Endothelial cell of umbilical vein (primary cell): ENCODE measurements at regions not wholly inside any gene's neighbourhood (a gene's known extent, or its start where the extent isn't known, plus 50 kb on each side); places are given as distances from the start of the nearest gene placed in this dataset.
"Not testable (repeated sequence)": the region's sequence is repeated elsewhere in the genome, so short reads cannot be mapped to it uniquely, and the experiment has no call there.

Experiments
- BruUV-seq: library from RNA; stranded (reverse); fragments of 400-500 nt; replicated peaks from 2 replicates; lab custom pipeline; 2021; lab: Mats Ljungman, UMichigan
- CTCF ChIA-PET: fragments of 300-600, 350-600 bp; sonication (Branson Sonifier 250); formaldehyde crosslinking; loops from one replicate; lab custom pipeline; 2021; ENCODE audit warnings: antibody characterized with exemption, inconsistent platforms; lab: Charles Lee
- POLR2A ChIA-PET: fragments of 300-600, 350-600 bp; sonication (Branson Sonifier 250); formaldehyde crosslinking; loops from one replicate; lab custom pipeline; 2021; ENCODE audit warnings: antibody characterized with exemption, inconsistent platforms; lab: Charles Lee
- DNase-seq: peaks from one replicate; pipeline ENCODE4 v3.0.0-alpha.2; 2011; ENCODE audit warnings: low read depth, low spot score
- FAIRE-seq: peaks from 2 replicates; lab custom pipeline; 2011; peaks lifted over from hg19 to GRCh38; lab: Jason Lieb, UNC
- H2AFZ ChIP-seq: 2 replicates; pipeline ENCODE4 v1.6.0; 2012; ENCODE audit warnings: low read depth, low read length, control low read depth, inconsistent platforms
- H3K27ac ChIP-seq: 2 replicates; pipeline ENCODE4 v1.5.1; 2011; ENCODE audit warnings: low read depth, mild to moderate bottlenecking, control low read depth, low read length, moderate library complexity; ENCODE audit not compliant: insufficient read depth
- H3K27me3 ChIP-seq, 2 experiments: 2 replicates each; pipeline versions ENCODE4 v1.6.0 to v1.6.1; 2011; ENCODE audit warnings: low read length in 2 of 2, mixed read lengths in 1 of 2; ENCODE audit not compliant: control insufficient read depth in 2 of 2, insufficient read depth in 2 of 2
- H3K36me3 ChIP-seq, 2 experiments: 2 replicates in 1 of 2; 3 replicates in 1 of 2; pipeline ENCODE4 v1.5.1; 2011; ENCODE audit warnings: low read length in 2 of 2, mild to moderate bottlenecking in 1 of 2, moderate library complexity in 1 of 2; ENCODE audit not compliant: control insufficient read depth in 2 of 2, insufficient read depth in 2 of 2; ENCODE audit errors: extremely low read depth in 1 of 2
- H3K4me1 ChIP-seq: 3 replicates; pipeline ENCODE4 v1.5.1; 2011; ENCODE audit warnings: mild to moderate bottlenecking, low read length; ENCODE audit not compliant: control insufficient read depth, insufficient read depth; ENCODE audit errors: extremely low read depth
- H3K4me2 ChIP-seq: 2 replicates; pipeline ENCODE4 v1.6.1; 2011; ENCODE audit warnings: low read length, control low read depth, mixed read lengths; ENCODE audit not compliant: insufficient read depth
- H3K4me3 ChIP-seq, 3 experiments: fragments of 200-600 bp in 1 of 3; sonication (generic), shearing (Covaris generic) in 1 of 3; replicated peaks in 1 of 3; 2 replicates each; pipeline ENCODE4 v1.5.1; 2011 to 2016; ENCODE audit warnings: control low read depth in 3 of 3, low read length in 3 of 3, mild to moderate bottlenecking in 2 of 3, inconsistent platforms in 1 of 3, low read depth in 1 of 3, moderate library complexity in 1 of 3; ENCODE audit not compliant: insufficient read depth in 1 of 3
- H3K79me2 ChIP-seq: 2 replicates; pipeline ENCODE4 v1.6.0; 2012; ENCODE audit warnings: low read length, inconsistent platforms; ENCODE audit not compliant: control insufficient read depth, insufficient read depth
- H3K9ac ChIP-seq: replicated peaks from 2 replicates; pipeline ENCODE3; 2011; ENCODE audit warnings: low read length, control low read depth; ENCODE audit not compliant: insufficient read depth; ENCODE audit errors: extremely low read depth
- H3K9me1 ChIP-seq: replicated peaks from 3 replicates; pipeline ENCODE4 v1.6.0; 2011; ENCODE audit warnings: mild to moderate bottlenecking, low read length; ENCODE audit not compliant: control insufficient read depth, insufficient read depth; ENCODE audit errors: extremely low read depth
- H3K9me3 ChIP-seq: replicated peaks from 2 replicates; pipeline ENCODE4 v1.5.1; 2012; ENCODE audit warnings: low read length, inconsistent platforms; ENCODE audit not compliant: control insufficient read depth, insufficient read depth
- H4K20me1 ChIP-seq: replicated peaks from 2 replicates; pipeline ENCODE3; 2011; ENCODE audit warnings: mild to moderate bottlenecking, low read length; ENCODE audit not compliant: control insufficient read depth, insufficient read depth; ENCODE audit errors: extremely low read depth
- CTCF ChIP-seq, 2 donors: IDR thresholded peaks; 1 replicate in 1 of 2; 2 replicates in 1 of 2; pipeline ENCODE4 v1.5.1; 2011; ENCODE audit warnings: low read length in 2 of 2, mild to moderate bottlenecking in 2 of 2, moderate library complexity in 2 of 2, control low read depth in 1 of 2, inconsistent platforms in 1 of 2, low read depth in 1 of 2; ENCODE audit not compliant: insufficient read depth in 1 of 2; ENCODE audit errors: extremely low read depth in 1 of 2
- EZH2 ChIP-seq: IDR thresholded peaks from 2 replicates; pipeline ENCODE4 v1.6.1; 2012; ENCODE audit warnings: borderline replicate concordance, low read depth, mild to moderate bottlenecking, moderate library complexity, low read length, inconsistent platforms; ENCODE audit not compliant: severe bottlenecking
- FOS ChIP-seq: IDR thresholded peaks from 2 replicates; pipeline ENCODE4 v1.6.1; 2011; ENCODE audit warnings: mild to moderate bottlenecking, low read length, moderate library complexity, borderline replicate concordance; ENCODE audit not compliant: insufficient read depth
- GATA2 ChIP-seq: IDR thresholded peaks from 2 replicates; pipeline ENCODE4 v1.7.0; 2011; ENCODE audit warnings: low read depth, mild to moderate bottlenecking, moderate library complexity, mixed read lengths, low read length; ENCODE audit not compliant: insufficient read length, insufficient read depth
- JUN ChIP-seq: IDR thresholded peaks from 2 replicates; pipeline ENCODE4 v1.6.1; 2011; ENCODE audit warnings: borderline replicate concordance, low read depth; ENCODE audit not compliant: insufficient read length, insufficient read depth
- MAX ChIP-seq: IDR thresholded peaks from 2 replicates; pipeline ENCODE4 v1.6.1; 2011; ENCODE audit not compliant: insufficient read depth, insufficient read length
- MYC ChIP-seq: IDR thresholded peaks from one replicate; pipeline ENCODE4 v1.6.1; 2011; ENCODE audit warnings: mild to moderate bottlenecking, low read depth, low read length
- POLR2A ChIP-seq: IDR thresholded peaks from 2 replicates; pipeline ENCODE4 v1.6.1; 2012; ENCODE audit warnings: low read depth, mild to moderate bottlenecking, control low read depth, low read length
- POLR2AphosphoS5 ChIP-seq: IDR thresholded peaks from 2 replicates; pipeline ENCODE4 v1.6.1; 2012; ENCODE audit warnings: low read depth, mild to moderate bottlenecking, control low read depth, low read length, moderate library complexity; ENCODE audit not compliant: insufficient read depth
- dilution Hi-C: fragments of 300-500 bp; cut with MboI; formaldehyde crosslinking; loops from one replicate; pipeline ENCODE4 v1.15.0; 2019; ENCODE audit warnings: low sequenced_read_pairs; ENCODE audit not compliant: extremely low pct_ligation_motif_present
- intact Hi-C: fragments of 100-400 bp; cut with micrococcal nuclease; formaldehyde crosslinking; loops from one replicate; pipeline ENCODE4 v1.10.0; 2022

GRCh38 chr15:20142410-20142809, 399.2 kb downstream of the GOLGA6L6 start:
- H3K4me2 ChIP-seq, POLR2A ChIA-PET, intact Hi-C loops: not testable (repeated sequence)

GRCh38 chr15:20124668-20125067, 416.9 kb downstream of the GOLGA6L6 start:
- BruUV-seq, H3K4me1 ChIP-seq, H2AFZ ChIP-seq, H3K27ac ChIP-seq, H3K4me2 ChIP-seq, DNase-seq, H3K4me3 ChIP-seq, CTCF ChIA-PET, intact Hi-C loops, POLR2A ChIA-PET, FAIRE-seq, H3K9me3 ChIP-seq, H3K9ac ChIP-seq, H4K20me1 ChIP-seq, H3K79me2 ChIP-seq, dilution Hi-C loops, H3K9me1 ChIP-seq, H3K36me3 ChIP-seq, H3K27me3 ChIP-seq: not testable (repeated sequence)

More at GRCh38 chr15:20142410-20142809, 399.2 kb downstream of the GOLGA6L6 start:
- FAIRE-seq, dilution Hi-C loops, H3K9me3 ChIP-seq, H3K4me3 ChIP-seq, BruUV-seq, CTCF ChIA-PET, H3K27me3 ChIP-seq, H2AFZ ChIP-seq, H3K36me3 ChIP-seq, H3K27ac ChIP-seq, DNase-seq, H3K9me1 ChIP-seq, H4K20me1 ChIP-seq, H3K4me1 ChIP-seq, H3K9ac ChIP-seq, H3K79me2 ChIP-seq: not testable (repeated sequence)

GRCh38 chr15:20106026-20106425, 435.6 kb downstream of the GOLGA6L6 start:
- Histone ChIP-seq H3K9me1 (no peaks in the 10 kb centered on the region), H4K20me1 (no peaks in the 10 kb centered on the region), H2AFZ (no peak overlapping the region), H3K79me2 (no peaks in the 10 kb centered on the region), H3K27me3 (no peaks in the 10 kb centered on the region), H3K36me3 (no peaks in the 10 kb centered on the region), H3K4me2 (no peak overlapping the region), H3K9ac (no peak overlapping the region), H3K9me3 (no peaks in the 10 kb centered on the region), H3K4me1 (no peaks in the 10 kb centered on the region), H3K4me3 (no peak overlapping the region), H3K27ac (no peak overlapping the region)
- TF ChIP-seq GATA2 (no peak), JUN (no peak), MYC (no peak), MAX (no peak), EZH2 (no peak), FOS (no peak), CTCF (IDR thresholded peaks at IDR 0.05; ENCODE audit: extremely low read depth in 1 of 2, insufficient read depth in 1 of 2, low read depth in 1 of 2, low read length in 2 of 2) (no peak), POLR2AphosphoS5 (no peak), POLR2A (no peak)
- intact Hi-C loops (no loop called here), dilution Hi-C loops (no loop called here)
- BruUV-seq: no TSS peak
- FAIRE-seq (no peak), DNase-seq (no peak)
- ChIA-PET CTCF (no interaction called here), POLR2A (no interaction called here)
